OCI-LY7 (cell line): ENCODE measurements at regions not wholly inside any gene's neighbourhood (a gene's known extent, or its start where the extent isn't known, plus 50 kb on each side); places are given as distances from the start of the nearest gene placed in this dataset.

Experiments
- BruUV-seq: library from RNA; stranded (reverse); fragments of 400-500 nt; replicated peaks from 2 replicates; lab custom pipeline; 2021; lab: Mats Ljungman, UMichigan
- CTCF ChIA-PET: fragments of 300-600 bp; sonication (Branson Sonifier 250); formaldehyde crosslinking; loops from one replicate; lab custom pipeline; 2022; ENCODE audit warnings: antibody characterized with exemption; ENCODE audit not compliant: unreplicated experiment; lab: Charles Lee
- POLR2A ChIA-PET: fragments of 300-600 bp; sonication (Branson Sonifier 250); formaldehyde crosslinking; loops from one replicate; lab custom pipeline; 2022; ENCODE audit warnings: antibody characterized with exemption; lab: Charles Lee
- DNase-seq: peaks from one replicate; pipeline ENCODE4 v3.0.0-alpha.2; 2015; ENCODE audit warnings: low spot score
- H2AFZ ChIP-seq: fragments of 200-600 bp; sonication (generic), shearing (Covaris generic); 2 replicates; pipeline ENCODE4 v1.6.1; 2014; ENCODE audit warnings: mild to moderate bottlenecking, antibody characterized with exemption, low read length, moderate library complexity
- H3K27ac ChIP-seq: fragments of 200-600 bp; sonication (generic); 2 replicates; pipeline ENCODE4 v1.5.1; 2014; ENCODE audit warnings: mixed run types, low read depth, mild to moderate bottlenecking, moderate library complexity, low read length, inconsistent platforms; ENCODE audit not compliant: poor library complexity, severe bottlenecking
- H3K36me3 ChIP-seq: fragments of 200-600 bp; sonication (generic); 2 replicates; pipeline ENCODE4 v1.6.1; 2014; ENCODE audit warnings: mild to moderate bottlenecking, antibody characterized with exemption, low read length, moderate library complexity, mixed read lengths; ENCODE audit not compliant: insufficient read depth
- H3K4me1 ChIP-seq: fragments of 200-600 bp; sonication (generic); 2 replicates; pipeline ENCODE4 v1.5.1; 2014; ENCODE audit warnings: mild to moderate bottlenecking, low read length; ENCODE audit not compliant: insufficient read depth, poor library complexity, severe bottlenecking
- H3K4me2 ChIP-seq: fragments of 200-600 bp; sonication (generic); 2 replicates; pipeline ENCODE4 v1.6.1; 2014; ENCODE audit warnings: mild to moderate bottlenecking, low read length
- H3K4me3 ChIP-seq: fragments of 200-600 bp; sonication (generic); 2 replicates; pipeline ENCODE4 v1.5.1; 2014; ENCODE audit warnings: mild to moderate bottlenecking, low read depth, low read length; ENCODE audit not compliant: poor library complexity, severe bottlenecking
- H3K79me2 ChIP-seq: fragments of 200-600 bp; sonication (generic); 2 replicates; pipeline ENCODE4 v1.6.1; 2016; ENCODE audit warnings: low read depth, mild to moderate bottlenecking, low read length, moderate library complexity, mixed read lengths; ENCODE audit not compliant: insufficient read depth
- H3K9me2 ChIP-seq: fragments of 200-600 bp; sonication (generic); 2 replicates; pipeline ENCODE4 v1.6.1; 2016; ENCODE audit warnings: mild to moderate bottlenecking, low read length, mixed read lengths; ENCODE audit not compliant: insufficient read depth
- H3K9me3 ChIP-seq: fragments of 200-600 bp; sonication (generic); 2 replicates; pipeline ENCODE4 v1.6.1; 2014; ENCODE audit warnings: mild to moderate bottlenecking, mixed run types, low read length, mixed read lengths
- H4K20me1 ChIP-seq: fragments of 200-600 bp; sonication (generic); 2 replicates; pipeline ENCODE4 v1.6.1; 2014; ENCODE audit warnings: mild to moderate bottlenecking, antibody characterized with exemption, low read length, moderate library complexity, mixed read lengths; ENCODE audit not compliant: insufficient read depth
- EZH2phosphoT487 ChIP-seq: fragments of 200-600 bp; sonication (generic); IDR thresholded peaks from 2 replicates; pipeline ENCODE4 v1.6.1; 2018; ENCODE audit warnings: low read depth, borderline replicate concordance, mild to moderate bottlenecking, mixed run types, antibody characterized with exemption, low read length, moderate library complexity, mixed read lengths
- intact Hi-C: fragments of 100-400 bp; cut with micrococcal nuclease; formaldehyde crosslinking; loops from one replicate; pipeline ENCODE4 v1.10.0; 2022; ENCODE audit not compliant: unreplicated experiment
- TF ChIP-seq, protein P1 (sequence below): fragments of 200-600 bp; sonication (generic); conservative IDR thresholded peaks from 2 replicates; pipeline ENCODE4 v1.5.1; 2014; ENCODE audit warnings: mild to moderate bottlenecking, antibody characterized with exemption, low read length, moderate library complexity, mixed read lengths

DNA sequence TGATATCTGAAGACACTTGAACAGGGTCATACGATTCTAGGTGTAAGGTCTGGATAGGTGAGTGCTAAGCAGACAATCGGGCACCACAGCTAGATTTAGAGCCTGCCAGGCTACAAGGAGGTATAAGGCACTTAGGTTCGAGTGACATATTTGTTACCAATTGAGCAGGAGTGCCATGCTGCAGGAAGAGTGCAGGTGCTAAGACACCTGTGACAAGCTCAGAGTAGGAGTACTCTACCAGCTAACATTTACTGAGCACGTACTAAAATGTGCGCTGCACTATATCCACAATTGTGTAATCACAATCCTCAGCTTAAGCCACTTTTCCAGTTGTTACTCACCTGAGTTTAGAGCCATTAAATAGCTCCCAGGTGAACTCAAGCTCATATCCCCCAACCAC, 227.8 kb upstream of the MOCS1 start:
- Histone ChIP-seq H4K20me1 (no peaks in the 10 kb centered on the region), H3K9me2 (no peaks in the 10 kb centered on the region), H3K27ac (no peak overlapping the region), H3K4me2 (no peak overlapping the region), H3K9me3 (no peaks in the 10 kb centered on the region), H2AFZ (no peak overlapping the region), H3K4me3 (no peak overlapping the region), H3K79me2 (no peaks in the 10 kb centered on the region), H3K4me1 (no peaks in the 10 kb centered on the region), H3K36me3 (no peaks in the 10 kb centered on the region)
- CTCF ChIA-PET, result no interaction called here
- TF ChIP-seq, protein P1, sequence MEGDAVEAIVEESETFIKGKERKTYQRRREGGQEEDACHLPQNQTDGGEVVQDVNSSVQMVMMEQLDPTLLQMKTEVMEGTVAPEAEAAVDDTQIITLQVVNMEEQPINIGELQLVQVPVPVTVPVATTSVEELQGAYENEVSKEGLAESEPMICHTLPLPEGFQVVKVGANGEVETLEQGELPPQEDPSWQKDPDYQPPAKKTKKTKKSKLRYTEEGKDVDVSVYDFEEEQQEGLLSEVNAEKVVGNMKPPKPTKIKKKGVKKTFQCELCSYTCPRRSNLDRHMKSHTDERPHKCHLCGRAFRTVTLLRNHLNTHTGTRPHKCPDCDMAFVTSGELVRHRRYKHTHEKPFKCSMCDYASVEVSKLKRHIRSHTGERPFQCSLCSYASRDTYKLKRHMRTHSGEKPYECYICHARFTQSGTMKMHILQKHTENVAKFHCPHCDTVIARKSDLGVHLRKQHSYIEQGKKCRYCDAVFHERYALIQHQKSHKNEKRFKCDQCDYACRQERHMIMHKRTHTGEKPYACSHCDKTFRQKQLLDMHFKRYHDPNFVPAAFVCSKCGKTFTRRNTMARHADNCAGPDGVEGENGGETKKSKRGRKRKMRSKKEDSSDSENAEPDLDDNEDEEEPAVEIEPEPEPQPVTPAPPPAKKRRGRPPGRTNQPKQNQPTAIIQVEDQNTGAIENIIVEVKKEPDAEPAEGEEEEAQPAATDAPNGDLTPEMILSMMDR, result no peak
- TF ChIP-seq EZH2phosphoT487, result no peak
- no TSS peak for BruUV-seq
- POLR2A ChIA-PET, result interaction anchor here (0.6 kb wide), 1 partner anchor 836 kb away, joined by 3 read pairs; no protein-coding TSS in a partner anchor
- no peak for DNase-seq
- intact Hi-C loops, result no loop called here

DNA sequence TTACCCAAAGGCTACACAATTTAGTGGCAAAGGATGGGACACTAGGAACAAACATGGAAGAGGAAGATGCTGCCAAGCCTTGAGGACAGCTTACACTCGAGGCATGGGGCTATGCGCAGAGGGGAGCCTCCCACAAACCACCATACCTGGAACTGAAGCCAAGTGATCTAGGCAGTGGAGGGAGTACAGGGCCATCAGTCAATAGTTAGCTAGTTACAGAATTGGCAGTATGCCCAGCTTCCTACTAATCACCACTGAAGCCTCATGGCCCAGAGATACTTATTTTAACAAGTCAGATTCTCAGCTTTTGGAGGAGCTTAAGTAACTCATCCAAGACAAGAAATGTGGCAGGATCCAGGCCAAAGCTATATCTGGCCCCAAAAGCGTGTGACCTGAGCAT, 226.6 kb upstream of the MOCS1 start:
- no peak overlapping the region for H3K27ac ChIP-seq
- H3K4me1 ChIP-seq, result no peaks in the 10 kb centered on the region
- intact Hi-C loops, result no loop called here
- ChIA-PET POLR2A (no interaction called here), CTCF (no interaction called here)
- no peaks in the 10 kb centered on the region for H4K20me1 ChIP-seq
- no peaks in the 10 kb centered on the region for H3K36me3 ChIP-seq
- TF ChIP-seq EZH2phosphoT487, result no peak
- TF ChIP-seq, protein P1, result no peak
- no peaks in the 10 kb centered on the region for H3K9me3 ChIP-seq
- no peak overlapping the region for H3K4me3 ChIP-seq
- H3K9me2 ChIP-seq, result no peaks in the 10 kb centered on the region
- BruUV-seq, result no TSS peak
- H3K79me2 ChIP-seq, result no peaks in the 10 kb centered on the region
- no peak overlapping the region for H3K4me2 ChIP-seq
- no peak overlapping the region for H2AFZ ChIP-seq
- DNase-seq, result no peak

DNA sequence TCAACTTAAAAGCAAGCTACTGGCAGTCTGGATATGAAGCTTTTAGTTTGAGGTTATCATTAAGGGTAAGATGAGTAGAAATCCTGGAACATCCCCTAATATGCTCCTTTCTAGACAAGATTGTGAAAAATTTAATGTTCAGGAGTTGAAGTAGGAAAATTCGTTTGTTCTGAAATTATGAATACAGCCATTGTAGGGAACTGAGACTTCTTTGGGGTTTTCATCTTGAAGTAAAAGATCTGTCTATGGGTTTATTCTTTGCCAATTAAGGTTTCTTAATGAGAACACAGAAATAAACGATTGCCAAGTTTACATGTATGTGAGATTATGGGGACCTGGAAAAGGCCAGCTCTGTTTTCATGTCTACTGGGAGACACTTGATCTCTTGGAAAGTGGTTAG, 225.6 kb upstream of the MOCS1 start:
- CTCF ChIA-PET, result no interaction called here
- Histone ChIP-seq H4K20me1 (no peaks in the 10 kb centered on the region), H3K9me2 (no peaks in the 10 kb centered on the region), H3K79me2 (no peaks in the 10 kb centered on the region), H3K4me1 (no peaks in the 10 kb centered on the region), H3K36me3 (no peaks in the 10 kb centered on the region), H3K27ac (no peak overlapping the region), H3K4me2 (no peak overlapping the region), H2AFZ (no peak overlapping the region), H3K4me3 (no peak overlapping the region), H3K9me3 (no peaks in the 10 kb centered on the region)
- BruUV-seq, result no TSS peak
- TF ChIP-seq, protein P1, result no peak
- no peak for TF ChIP-seq EZH2phosphoT487
- no peak for DNase-seq
- POLR2A ChIA-PET, result no interaction called here
- intact Hi-C loops, result no loop called here
